GM12892 (cell line): ENCODE measurements at regions not wholly inside any gene's neighbourhood (a gene's known extent, or its start where the extent isn't known, plus 50 kb on each side); places are given as distances from the start of the nearest gene placed in this dataset.

ENCODE experiments used
- POLR2A ChIP-seq: IDR thresholded peaks from 2 replicates; pipeline ENCODE4 v1.6.1; 2011; ENCODE audit warnings: low read depth, low read length, control low read depth
- POLR2AphosphoS5 ChIP-seq: IDR thresholded peaks from 2 replicates; pipeline ENCODE4 v1.6.1; 2011; ENCODE audit warnings: low read depth, low read length, control low read depth

- TF ChIP-seq POLR2A (no peak), POLR2AphosphoS5 (no peak)
Observed at GRCh38 chr2:19580264-19580663, 221.8 kb upstream of the OSR1 start.
